ENCODE measurements at regions not wholly inside any gene's neighbourhood (a gene's known extent, or its start where the extent isn't known, plus 50 kb on each side); places are given as distances from the start of the nearest gene placed in this dataset.
"Not testable (repeated sequence)": the region's sequence is repeated elsewhere in the genome, so short reads cannot be mapped to it uniquely, and the experiment has no call there.

- intact Hi-C loops (cut with micrococcal nuclease) = no loop called here
- TF ChIP-seq EZH2 (IDR thresholded peaks at IDR 0.05; ENCODE audit: borderline replicate concordance, low read depth, low read length, severe bottlenecking) = no peak
- TF ChIP-seq MYC (IDR thresholded peaks at IDR 0.05; ENCODE audit: low read depth, low read length) = no peak
- TF ChIP-seq MAX (IDR thresholded peaks at IDR 0.05; ENCODE audit: insufficient read depth, insufficient read length) = no peak
- H3K36me3 ChIP-seq (ENCODE audit: control insufficient read depth in 2 of 2, extremely low read depth in 1 of 2, insufficient read depth in 2 of 2, low read length in 2 of 2) = no peaks in the 10 kb centered on the region
- no peak for DNase-seq (ENCODE audit: low read depth, low spot score)
- H4K20me1 ChIP-seq (replicated peaks; ENCODE audit: control insufficient read depth, extremely low read depth, insufficient read depth, low read length) = no peaks in the 10 kb centered on the region
- H3K9me1 ChIP-seq (replicated peaks; ENCODE audit: control insufficient read depth, extremely low read depth, insufficient read depth, low read length) = no peaks in the 10 kb centered on the region
- no peaks in the 10 kb centered on the region for H3K79me2 ChIP-seq (ENCODE audit: control insufficient read depth, insufficient read depth, low read length)
- ChIA-PET CTCF (no interaction called here), POLR2A (no interaction called here)
- no peaks in the 10 kb centered on the region for H3K27me3 ChIP-seq (ENCODE audit: control insufficient read depth in 2 of 2, insufficient read depth in 2 of 2, low read length in 2 of 2)
- H3K9ac ChIP-seq (replicated peaks; ENCODE audit: extremely low read depth, insufficient read depth, low read length) = no peak overlapping the region
- H2AFZ ChIP-seq (ENCODE audit: low read depth, low read length) = no peak overlapping the region
- no peak overlapping the region for H3K4me2 ChIP-seq (ENCODE audit: insufficient read depth, low read length)
- no peaks in the 10 kb centered on the region for H3K9me3 ChIP-seq (replicated peaks; ENCODE audit: control insufficient read depth, insufficient read depth, low read length)
- H3K27ac ChIP-seq (ENCODE audit: insufficient read depth, low read depth, low read length) = no peak overlapping the region
- FAIRE-seq = no peak
- no peaks in the 10 kb centered on the region for H3K4me1 ChIP-seq (ENCODE audit: control insufficient read depth, extremely low read depth, insufficient read depth, low read length)
- BruUV-seq (replicated peaks) = no TSS peak
- H3K4me3 ChIP-seq (replicated peaks in 1 of 3; ENCODE audit: insufficient read depth in 1 of 3, low read depth in 1 of 3, low read length in 3 of 3) = no peak overlapping the region
- dilution Hi-C loops (cut with MboI; ENCODE audit: extremely low pct_ligation_motif_present, low sequenced_read_pairs) = no loop called here
Measured at GRCh38 chrX:140422501-140422900, 82.4 kb downstream of the SOX3 start.

- CTCF ChIA-PET; H3K27ac ChIP-seq (ENCODE audit: insufficient read depth, low read depth, low read length); H3K9me3 ChIP-seq (replicated peaks; ENCODE audit: control insufficient read depth, insufficient read depth, low read length); H3K4me1 ChIP-seq (ENCODE audit: control insufficient read depth, extremely low read depth, insufficient read depth, low read length); DNase-seq (ENCODE audit: low read depth, low spot score); H2AFZ ChIP-seq (ENCODE audit: low read depth, low read length); H4K20me1 ChIP-seq (replicated peaks; ENCODE audit: control insufficient read depth, extremely low read depth, insufficient read depth, low read length); H3K4me2 ChIP-seq (ENCODE audit: insufficient read depth, low read length); BruUV-seq (replicated peaks); H3K79me2 ChIP-seq (ENCODE audit: control insufficient read depth, insufficient read depth, low read length); FAIRE-seq; H3K27me3 ChIP-seq (ENCODE audit: control insufficient read depth in 2 of 2, insufficient read depth in 2 of 2, low read length in 2 of 2); H3K4me3 ChIP-seq (replicated peaks in 1 of 3; ENCODE audit: insufficient read depth in 1 of 3, low read depth in 1 of 3, low read length in 3 of 3); H3K36me3 ChIP-seq (ENCODE audit: control insufficient read depth in 2 of 2, extremely low read depth in 1 of 2, insufficient read depth in 2 of 2, low read length in 2 of 2); H3K9ac ChIP-seq (replicated peaks; ENCODE audit: extremely low read depth, insufficient read depth, low read length); H3K9me1 ChIP-seq (replicated peaks; ENCODE audit: control insufficient read depth, extremely low read depth, insufficient read depth, low read length); dilution Hi-C loops (cut with MboI; ENCODE audit: extremely low pct_ligation_motif_present, low sequenced_read_pairs); intact Hi-C loops (cut with micrococcal nuclease); POLR2A ChIA-PET: not testable (repeated sequence)
Measured at GRCh38 chrX:140402131-140402530, 102.7 kb downstream of the SOX3 start.

GRCh38 chrX:140396326-140396725 is 108.5 kb downstream of the SOX3 start:
- H3K4me3 ChIP-seq (replicated peaks in 1 of 3; ENCODE audit: insufficient read depth in 1 of 3, low read depth in 1 of 3, low read length in 3 of 3); H3K4me2 ChIP-seq (ENCODE audit: insufficient read depth, low read length); H2AFZ ChIP-seq (ENCODE audit: low read depth, low read length); H3K27me3 ChIP-seq (ENCODE audit: control insufficient read depth in 2 of 2, insufficient read depth in 2 of 2, low read length in 2 of 2); H3K4me1 ChIP-seq (ENCODE audit: control insufficient read depth, extremely low read depth, insufficient read depth, low read length); DNase-seq (ENCODE audit: low read depth, low spot score); intact Hi-C loops (cut with micrococcal nuclease); H4K20me1 ChIP-seq (replicated peaks; ENCODE audit: control insufficient read depth, extremely low read depth, insufficient read depth, low read length); H3K9me3 ChIP-seq (replicated peaks; ENCODE audit: control insufficient read depth, insufficient read depth, low read length); BruUV-seq (replicated peaks); dilution Hi-C loops (cut with MboI; ENCODE audit: extremely low pct_ligation_motif_present, low sequenced_read_pairs); H3K9me1 ChIP-seq (replicated peaks; ENCODE audit: control insufficient read depth, extremely low read depth, insufficient read depth, low read length); FAIRE-seq; H3K36me3 ChIP-seq (ENCODE audit: control insufficient read depth in 2 of 2, extremely low read depth in 1 of 2, insufficient read depth in 2 of 2, low read length in 2 of 2); POLR2A ChIA-PET; H3K9ac ChIP-seq (replicated peaks; ENCODE audit: extremely low read depth, insufficient read depth, low read length); H3K79me2 ChIP-seq (ENCODE audit: control insufficient read depth, insufficient read depth, low read length); H3K27ac ChIP-seq (ENCODE audit: insufficient read depth, low read depth, low read length); CTCF ChIA-PET: not testable (repeated sequence)

All from endothelial cell of umbilical vein (primary cell).